AG09319 (cell line): ENCODE measurements at regions not wholly inside any gene's neighbourhood (a gene's known extent, or its start where the extent isn't known, plus 50 kb on each side); places are given as distances from the start of the nearest gene placed in this dataset.

Experiments
- DNase-seq: peaks from one replicate; pipeline ENCODE4 v3.0.0-alpha.2; 2010; ENCODE audit warnings: low read depth; ENCODE audit errors: extremely low read depth
- CTCF ChIP-seq: IDR thresholded peaks from 2 replicates; pipeline ENCODE4 v1.5.1; 2011; ENCODE audit warnings: low read depth, mild to moderate bottlenecking, inconsistent platforms, low read length, moderate library complexity

- no peak for DNase-seq
- TF ChIP-seq CTCF, result no peak
These were observed 145.6 kb downstream of the ATP23 start for GRCh38 chr12:58086930-58087329.

GRCh38 chr12:58087423-58088127, 146.2 kb downstream of the ATP23 start:
- DNase-seq, result no peak
- no peak for TF ChIP-seq CTCF

GRCh38 chr12:58089588-58089987, 148.2 kb downstream of the ATP23 start:
- TF ChIP-seq CTCF, result no peak
- no peak for DNase-seq

GRCh38 chr12:58090685-58091084, 149.3 kb downstream of the ATP23 start:
- DNase-seq, result no peak
- no peak for TF ChIP-seq CTCF

- TF ChIP-seq CTCF, result no peak
- no peak for DNase-seq
These were observed 153.6 kb downstream of the ATP23 start for GRCh38 chr12:58095002-58095401.

- TF ChIP-seq CTCF, result no peak
- no peak for DNase-seq
These were observed 156.4 kb downstream of the ATP23 start for GRCh38 chr12:58097741-58098140.

GRCh38 chr12:58099476-58099875, 158.1 kb downstream of the ATP23 start:
- no peak for TF ChIP-seq CTCF
- DNase-seq, result no peak
